GM21526 (cell line): ENCODE measurements at regions not wholly inside any gene's neighbourhood (a gene's known extent, or its start where the extent isn't known, plus 50 kb on each side); places are given as distances from the start of the nearest gene placed in this dataset.
"Not testable (repeated sequence)": the region's sequence is repeated elsewhere in the genome, so short reads cannot be mapped to it uniquely, and the experiment has no call there.

Experiments used
- ATAC-seq: cut with Tn5 transposase; IDR thresholded peaks from one replicate; pipeline ENCODE4 v1.9.1; 2021; ENCODE audit warnings: moderate library complexity; ENCODE audit not compliant: unreplicated experiment, low FRiP score

GRCh38 chr6:21740376-21741124 is 147.0 kb downstream of the SOX4 start:
- ATAC-seq: no peak

DNA sequence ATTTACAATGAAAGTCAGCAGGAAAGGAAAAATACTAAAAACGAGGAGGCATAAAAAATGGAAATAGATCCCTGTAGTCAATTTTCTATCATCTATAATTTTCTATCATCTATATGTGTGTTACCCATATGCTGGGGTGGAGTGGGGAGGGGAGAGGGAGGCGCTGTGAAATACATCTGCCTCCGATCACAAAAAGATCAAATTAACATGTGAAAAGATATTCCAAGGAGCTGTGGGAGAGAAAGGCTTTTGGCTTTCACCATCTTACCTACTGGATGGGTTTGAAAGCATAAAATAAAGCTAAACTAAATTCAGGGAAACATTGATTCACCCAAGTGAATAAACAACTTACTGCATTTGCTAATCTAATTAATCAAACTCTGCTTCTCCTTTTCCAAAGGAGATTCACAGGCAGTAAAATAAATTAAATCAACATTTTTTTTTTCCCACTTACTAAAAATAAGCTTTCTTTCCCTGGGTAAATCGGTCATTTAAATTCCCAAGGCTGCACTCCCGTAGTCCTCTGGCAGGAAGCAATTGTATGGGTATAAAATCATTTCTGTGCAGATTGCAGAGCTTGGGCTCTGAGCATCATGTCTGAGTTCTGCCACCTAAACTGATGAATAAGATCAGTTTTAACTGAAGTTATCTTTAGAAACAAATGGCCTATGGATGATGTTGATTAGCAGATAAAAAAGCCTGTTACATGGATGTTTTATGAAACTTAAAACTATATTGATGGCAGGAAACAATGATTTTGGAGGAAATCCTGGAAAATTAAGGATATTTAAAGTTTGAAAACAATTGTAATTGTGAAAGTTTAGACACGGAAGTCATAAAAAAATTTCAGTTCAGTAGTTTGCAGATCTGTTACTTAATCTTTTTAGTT is 147.9 kb downstream of the SOX4 start:
- ATAC-seq: no peak

DNA sequence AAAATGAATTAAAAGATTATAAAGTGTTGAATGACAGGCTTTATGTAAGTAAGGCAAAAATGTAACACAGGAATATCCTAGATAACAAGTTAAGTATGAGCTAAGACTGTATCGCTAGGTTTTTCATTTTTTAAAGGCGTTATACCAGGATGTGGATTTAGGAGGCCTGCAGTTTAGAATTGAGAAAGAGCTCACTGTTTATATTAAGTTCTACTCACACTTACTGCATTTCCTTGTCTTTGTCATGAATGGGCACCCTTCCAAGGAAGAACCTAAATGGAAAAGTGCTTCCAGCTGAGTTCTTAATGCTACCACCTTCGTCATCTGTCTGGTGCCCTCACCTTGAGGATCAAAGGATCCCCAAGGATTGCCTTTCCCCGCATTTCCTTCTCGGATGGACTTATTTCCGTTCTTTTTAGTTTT is 148.7 kb downstream of the SOX4 start:
- no peak for ATAC-seq

DNA sequence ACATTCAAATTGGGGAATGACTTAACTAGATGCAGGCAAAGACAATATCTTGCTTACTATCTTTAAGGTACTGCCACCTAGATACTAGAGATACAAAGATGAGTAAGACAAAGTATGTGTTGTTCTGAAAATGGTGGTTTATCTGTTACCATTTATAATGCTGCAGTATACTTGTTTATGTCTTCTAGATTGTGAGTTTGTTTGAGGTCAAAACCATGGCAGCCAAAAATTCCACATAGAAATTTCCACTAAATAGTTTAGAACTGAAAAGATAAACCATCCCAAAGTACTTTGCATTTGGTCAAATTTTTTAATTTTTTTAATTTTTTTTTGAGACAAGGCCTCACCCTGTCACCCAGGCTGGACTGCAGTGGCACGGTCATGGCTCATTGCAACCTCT is 150.8 kb downstream of the SOX4 start:
- no peak for ATAC-seq

DNA sequence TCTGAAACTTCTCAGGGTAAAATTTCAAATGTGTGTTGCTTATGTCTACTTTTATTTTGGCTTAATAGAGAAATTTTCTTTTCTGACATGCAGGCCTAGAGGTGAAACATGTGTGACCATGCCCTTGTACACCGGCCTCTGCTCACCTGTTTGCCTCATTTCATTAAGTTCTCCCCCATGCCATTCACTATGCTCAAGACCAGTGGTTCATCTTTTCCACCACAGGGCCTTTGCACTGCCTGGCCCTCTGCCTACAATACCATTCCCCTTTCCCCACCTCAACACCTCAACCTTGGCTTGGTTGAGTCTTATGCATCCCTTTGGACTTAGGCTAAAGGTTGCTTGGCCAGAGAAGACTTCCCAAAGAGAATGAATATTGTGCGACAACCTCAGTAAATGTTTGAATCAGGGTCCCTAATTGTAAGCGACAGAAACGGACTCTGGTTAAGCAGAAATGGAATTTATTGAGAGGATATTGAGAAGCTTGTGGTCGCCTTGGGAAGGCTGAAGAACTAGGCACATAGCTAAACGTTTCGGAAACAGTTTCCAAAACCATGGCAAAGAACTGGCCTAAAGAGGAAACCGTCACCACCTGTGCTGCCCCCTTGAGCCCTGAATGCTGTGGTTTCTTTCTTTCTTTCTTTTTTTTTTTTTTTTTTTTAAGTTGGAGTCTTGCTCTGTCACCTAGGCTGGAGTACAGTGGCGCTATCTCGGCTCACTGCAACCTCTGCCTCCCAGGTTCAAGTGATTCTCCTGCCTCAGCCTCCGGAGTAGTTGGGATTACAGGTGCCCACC is 152.2 kb downstream of the SOX4 start:
- no peak for ATAC-seq

- ATAC-seq: no peak
These were observed 153.9 kb downstream of the SOX4 start for GRCh38 chr6:21747441-21747840.

- ATAC-seq: no peak
These were observed 154.9 kb downstream of the SOX4 start for GRCh38 chr6:21748343-21749056.

- no peak for ATAC-seq
These were observed 156.2 kb downstream of the SOX4 start for GRCh38 chr6:21749754-21750153.

DNA sequence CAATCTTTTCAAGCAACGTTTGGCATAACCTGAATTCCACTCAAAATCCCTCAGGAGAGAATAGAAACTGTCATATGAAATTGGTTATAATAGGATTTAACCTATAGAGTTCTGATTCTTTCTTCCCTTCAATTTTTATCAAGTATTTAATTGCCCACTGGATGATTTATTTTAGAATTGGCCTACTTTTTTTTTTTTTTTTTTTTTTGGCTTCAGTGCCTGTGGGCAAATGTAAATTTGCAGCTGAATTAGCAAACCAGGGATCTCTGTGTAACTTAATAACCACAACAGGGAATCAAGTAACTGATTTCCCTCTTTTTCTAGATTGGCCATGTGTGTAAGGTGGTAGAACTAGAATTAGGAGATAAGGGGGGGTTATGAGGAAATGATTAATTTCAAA is 157.0 kb downstream of the SOX4 start:
- no peak for ATAC-seq

DNA sequence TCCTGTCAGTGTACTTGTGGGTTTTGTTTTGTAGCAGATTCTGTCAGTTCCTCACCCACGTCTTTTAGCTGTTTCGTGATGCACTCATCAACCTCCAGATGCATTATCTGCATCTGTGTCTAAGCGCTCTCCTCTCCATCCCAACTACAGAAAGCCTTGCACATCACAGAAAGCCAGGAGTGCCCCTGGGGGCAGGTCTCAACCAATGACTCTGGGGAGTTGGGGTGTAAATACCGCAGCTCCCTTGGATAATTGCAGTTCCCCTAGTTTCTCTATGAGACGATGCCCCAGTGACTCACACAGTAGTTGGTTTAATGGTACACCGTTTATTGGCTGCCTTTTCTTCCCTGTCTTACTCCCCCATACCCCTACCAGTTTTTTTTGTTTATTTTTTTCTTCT is 158.1 kb downstream of the SOX4 start:
- no peak for ATAC-seq

DNA sequence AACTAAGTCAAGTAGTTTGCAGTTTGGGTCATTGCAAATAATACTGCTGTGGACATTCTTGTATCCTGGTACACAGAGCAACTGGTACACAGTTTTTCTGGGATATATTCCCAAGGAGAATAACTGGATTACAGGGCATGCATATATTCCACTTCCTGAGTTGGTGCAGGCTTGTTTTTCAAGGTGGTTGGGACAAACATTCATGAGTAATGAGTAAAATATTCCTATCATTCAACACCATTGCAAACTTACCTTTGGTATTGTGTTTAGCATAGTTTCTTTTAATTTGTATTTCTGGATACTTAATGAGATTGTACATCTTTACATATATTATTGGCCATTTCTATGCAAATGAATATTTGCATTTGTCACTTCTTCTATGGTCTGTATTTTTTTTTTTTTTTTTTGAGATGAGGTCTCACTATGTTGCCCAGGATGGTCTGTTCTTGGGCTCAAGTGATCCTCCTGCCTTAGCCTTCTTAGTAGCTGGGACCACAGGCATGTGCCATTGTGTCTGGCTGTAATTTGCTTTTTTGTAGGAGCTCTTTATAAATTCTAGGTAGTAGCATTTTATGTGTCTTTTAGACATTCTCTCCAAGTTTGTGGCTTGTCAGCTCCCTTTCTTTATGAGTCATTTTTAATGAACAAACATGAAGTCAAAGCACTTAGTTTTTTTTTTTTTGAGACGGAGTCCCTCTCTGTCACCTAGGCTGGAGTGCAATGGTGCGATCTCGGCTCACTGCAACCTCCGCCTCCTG is 158.7 kb downstream of the SOX4 start:
- no peak for ATAC-seq

GRCh38 chr6:21753241-21754108 is 159.9 kb downstream of the SOX4 start:
- ATAC-seq: no peak

GRCh38 chr6:21754891-21755290 is 161.3 kb downstream of the SOX4 start:
- no peak for ATAC-seq

- ATAC-seq: no peak
These were observed 162.9 kb downstream of the SOX4 start for GRCh38 chr6:21756487-21756886.

DNA sequence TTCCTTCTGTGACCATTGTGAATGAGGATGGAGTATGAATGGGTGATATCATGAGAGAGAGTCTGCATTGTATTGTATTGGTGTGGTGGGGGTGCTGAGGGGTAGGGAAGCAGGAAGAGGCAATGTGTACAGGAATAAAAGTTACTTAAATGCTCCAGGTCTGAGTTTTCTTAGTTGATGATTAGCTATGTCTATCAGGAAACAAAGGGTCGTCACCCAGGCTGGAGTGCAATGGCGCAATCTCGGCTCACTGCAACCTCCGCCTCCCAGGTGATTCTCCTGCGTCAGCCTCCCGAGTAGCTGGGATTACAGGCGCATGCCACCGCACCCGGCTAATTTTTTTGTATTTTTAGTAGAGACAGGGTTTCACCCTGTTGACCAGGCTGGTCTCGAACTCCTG is 163.8 kb downstream of the SOX4 start:
- ATAC-seq: not testable (repeated sequence)

- no peak for ATAC-seq
These were observed 166.2 kb downstream of the SOX4 start for GRCh38 chr6:21759721-21760120.

DNA sequence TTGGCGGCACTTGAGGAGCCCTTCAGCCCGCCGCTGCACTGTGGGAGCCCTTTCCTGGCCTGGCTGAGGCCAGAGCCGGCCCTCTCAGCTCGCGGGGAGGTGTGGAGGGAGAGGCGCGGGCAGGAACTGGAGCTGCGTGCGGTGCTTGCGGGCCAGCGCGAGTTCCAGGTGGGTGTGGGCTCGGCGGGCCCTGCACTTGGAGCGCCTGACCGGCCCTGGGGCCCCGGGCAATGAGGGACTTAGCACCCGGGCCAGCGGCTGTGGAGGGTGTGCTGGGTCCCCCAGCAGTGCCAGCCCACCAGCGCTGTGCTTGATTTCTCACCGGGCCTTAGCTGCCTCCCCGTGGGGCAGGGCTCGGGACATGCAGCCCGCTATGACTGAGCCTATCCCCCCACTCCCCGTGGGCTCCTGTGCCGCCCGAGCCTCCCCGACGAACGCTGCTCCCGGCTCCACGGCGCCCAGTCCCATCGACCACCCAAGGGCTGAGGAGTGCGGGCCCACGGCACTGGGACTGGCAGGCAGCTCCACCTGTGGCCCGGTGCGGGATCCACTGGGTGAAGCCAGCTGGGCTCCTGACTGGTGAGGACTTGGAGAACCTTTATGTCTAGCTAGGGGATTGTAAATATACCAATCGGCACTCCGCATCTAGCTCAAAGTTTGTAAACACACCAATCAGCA is 167.6 kb downstream of the SOX4 start:
- not testable (repeated sequence) for ATAC-seq

DNA sequence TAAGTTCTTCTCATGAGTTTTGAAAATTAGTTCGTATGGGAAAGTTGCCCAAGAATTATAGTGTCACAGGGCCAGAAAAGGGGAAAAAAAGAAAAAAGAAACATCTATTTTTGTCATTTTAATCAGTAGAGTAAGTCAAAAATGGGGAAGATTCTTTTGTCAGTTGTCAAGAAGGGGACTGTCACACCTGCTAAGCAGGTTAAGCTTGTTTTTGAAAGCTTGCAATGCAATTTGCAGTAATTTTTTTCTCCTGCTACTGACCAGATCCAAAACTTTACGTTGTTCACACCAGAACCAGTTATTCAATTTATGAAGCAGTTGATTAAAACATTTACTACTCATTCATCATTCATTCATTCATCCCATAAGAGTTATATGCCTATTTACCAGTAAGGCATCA is 171.4 kb downstream of the SOX4 start:
- no peak for ATAC-seq
